22Rv1 (cell line): ENCODE measurements at regions not wholly inside any gene's neighbourhood (a gene's known extent, or its start where the extent isn't known, plus 50 kb on each side); places are given as distances from the start of the nearest gene placed in this dataset.

Source experiments
- H3K27ac ChIP-seq: fragments of 450-650 bp; 2 replicates; pipeline ENCODE4 v1.5.1; 2017
- CTCF ChIP-seq: fragments of 450-650 bp; IDR thresholded peaks from 2 replicates; pipeline ENCODE4 v1.5.1; 2017; ENCODE audit warnings: mild to moderate bottlenecking
- ZFX ChIP-seq: fragments of 450-650 bp; IDR thresholded peaks from 2 replicates; pipeline ENCODE4 v1.6.1; 2017; ENCODE audit warnings: antibody characterized with exemption, borderline replicate concordance

- no peak for TF ChIP-seq ZFX
- no peak overlapping the region for H3K27ac ChIP-seq
These were observed 128.3 kb downstream of the NSG2 start for GRCh38 chr5:174173766-174174165.

- H3K27ac ChIP-seq, result no peak overlapping the region
- TF ChIP-seq ZFX, result no peak
- no peak for TF ChIP-seq CTCF
These were observed 130.3 kb downstream of the NSG2 start for GRCh38 chr5:174175716-174176268.

- TF ChIP-seq ZFX (no peak), CTCF (no peak)
These were observed 131.0 kb downstream of the NSG2 start for GRCh38 chr5:174176511-174176910.

GRCh38 chr5:174177531-174177930 is 132.0 kb downstream of the NSG2 start:
- no peak overlapping the region for H3K27ac ChIP-seq
- TF ChIP-seq ZFX (no peak), CTCF (no peak)

More at GRCh38 chr5:174176511-174176910, 131.0 kb downstream of the NSG2 start:
- H3K27ac ChIP-seq, result no peak overlapping the region

GRCh38 chr5:174177976-174178605 is 132.6 kb downstream of the NSG2 start:
- TF ChIP-seq ZFX, result no peak
- TF ChIP-seq CTCF, result no peak
- no peak overlapping the region for H3K27ac ChIP-seq

- TF ChIP-seq ZFX (no peak), CTCF (no peak)
- no peak overlapping the region for H3K27ac ChIP-seq
These were observed 135.1 kb downstream of the NSG2 start for GRCh38 chr5:174180639-174181038.

- TF ChIP-seq CTCF (no peak), ZFX (no peak)
- H3K27ac ChIP-seq, result no peak overlapping the region
These were observed 136.6 kb downstream of the NSG2 start for GRCh38 chr5:174182111-174182510.
